ENCODE measurements at regions not wholly inside any gene's neighbourhood (a gene's known extent, or its start where the extent isn't known, plus 50 kb on each side); places are given as distances from the start of the nearest gene placed in this dataset.

GRCh38 chr6:169852504-169853195, 101.2 kb downstream of the ERMARD start:
- Histone ChIP-seq H3K27ac (ENCODE audit: low read depth in 2 of 2, low read length in 1 of 2) (no peak overlapping the region), H3K4me2 (no peak overlapping the region), H3K4me3 (ENCODE audit: low read depth in 2 of 2, low read length in 1 of 2) (no peak overlapping the region), H3K36me3 (replicated peaks in 1 of 2; ENCODE audit: control insufficient read depth in 1 of 2, insufficient read depth in 2 of 2, low read length in 1 of 2) (no peaks in the 10 kb centered on the region), H3K9me3 (no peaks in the 10 kb centered on the region), H4K20me1 (ENCODE audit: insufficient read depth) (no peaks in the 10 kb centered on the region), H3K9me2 (no peaks in the 10 kb centered on the region), H3K27me3 (ENCODE audit: insufficient read depth) (no peaks in the 10 kb centered on the region), H3K9ac (no peak overlapping the region), H3K4me1 (ENCODE audit: control insufficient read depth in 1 of 2, insufficient read depth in 2 of 2, low read depth in 1 of 2, low read length in 1 of 2) (no peaks in the 10 kb centered on the region), H3K79me2 (ENCODE audit: insufficient read depth) (no peaks in the 10 kb centered on the region), H2AFZ (ENCODE audit: low read depth) (no peak overlapping the region), H3F3A (replicated peaks; ENCODE audit: insufficient read depth) (no peaks in the 10 kb centered on the region)
- WGBS (ENCODE audit: low lambda C conversion rate), result 37% methylated on average over 5 of the region's 5 CpGs
- peak; percentile 17 for DNase-seq
- POLR2A ChIA-PET, result no interaction called here
- CTCF ChIA-PET, result interaction anchor here (0.8 to 4.4 kb wide), 2 partner anchors 15 to 21 kb away, joined by 3 to 21 read pairs; no protein-coding TSS in a partner anchor
- no peak for TF ChIP-seq CHD2 (IDR thresholded peaks at IDR 0.05; ENCODE audit: low read length, partially characterized antibody)
- TF ChIP-seq, protein P1, sequence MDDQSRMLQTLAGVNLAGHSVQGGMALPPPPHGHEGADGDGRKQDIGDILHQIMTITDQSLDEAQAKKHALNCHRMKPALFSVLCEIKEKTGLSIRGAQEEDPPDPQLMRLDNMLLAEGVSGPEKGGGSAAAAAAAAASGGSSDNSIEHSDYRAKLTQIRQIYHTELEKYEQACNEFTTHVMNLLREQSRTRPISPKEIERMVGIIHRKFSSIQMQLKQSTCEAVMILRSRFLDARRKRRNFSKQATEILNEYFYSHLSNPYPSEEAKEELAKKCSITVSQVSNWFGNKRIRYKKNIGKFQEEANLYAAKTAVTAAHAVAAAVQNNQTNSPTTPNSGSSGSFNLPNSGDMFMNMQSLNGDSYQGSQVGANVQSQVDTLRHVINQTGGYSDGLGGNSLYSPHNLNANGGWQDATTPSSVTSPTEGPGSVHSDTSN (IDR thresholded peaks at IDR 0.05), result no peak
- no peak for TF ChIP-seq USF2 (IDR thresholded peaks at IDR 0.05; ENCODE audit: borderline replicate concordance, low read depth, low read length)
- no peak for TF ChIP-seq EZH2phosphoT487 (IDR thresholded peaks at IDR 0.05; ENCODE audit: borderline replicate concordance, low read depth)
- TF ChIP-seq EP300 (IDR thresholded peaks at IDR 0.05; ENCODE audit: borderline replicate concordance in 1 of 2, low read depth in 1 of 2, low read length in 1 of 2), result no peak
- no peak for TF ChIP-seq FOXM1 (IDR thresholded peaks at IDR 0.05; ENCODE audit: low read depth)
- TF ChIP-seq NRF1 (IDR thresholded peaks at IDR 0.05; ENCODE audit: low read depth, low read length), result no peak
- TF ChIP-seq GATA2 (CRISPR knock-in tag; IDR thresholded peaks at IDR 0.05), result no peak
- no peak for TF ChIP-seq GABPA (IDR thresholded peaks at IDR 0.05; ENCODE audit: low read depth)
- no peak for TF ChIP-seq RCOR1 (IDR thresholded peaks at IDR 0.05; ENCODE audit: low read length)
- no peak for TF ChIP-seq USF1 (IDR thresholded peaks at IDR 0.05; ENCODE audit: borderline replicate concordance, low read depth)
- TF ChIP-seq SMC3 (IDR thresholded peaks at IDR 0.05; ENCODE audit: low read depth, low read length), result no peak
- no peak for TF ChIP-seq FOSL2 (IDR thresholded peaks at IDR 0.05; ENCODE audit: borderline replicate concordance, low read depth)

All from SK-N-SH (cell line).